Keratinocyte (primary cell): ENCODE measurements at regions not wholly inside any gene's neighbourhood (a gene's known extent, or its start where the extent isn't known, plus 50 kb on each side); places are given as distances from the start of the nearest gene placed in this dataset.

Source experiments
- DNase-seq: peaks from one replicate; pipeline ENCODE4 v3.0.0-alpha.2; 2011; ENCODE audit warnings: low read depth, missing footprints, low spot score
- FAIRE-seq: peaks from 2 replicates; lab custom pipeline; 2011; peaks lifted over from hg19 to GRCh38; lab: Jason Lieb, UNC
- H2AFZ ChIP-seq: 2 replicates; pipeline ENCODE4 v1.6.0; 2012; ENCODE audit warnings: low read length, control low read depth, inconsistent platforms; ENCODE audit not compliant: control insufficient read depth
- H3K27ac ChIP-seq: 2 replicates; pipeline ENCODE4 v1.5.1; 2011; ENCODE audit warnings: low read length; ENCODE audit not compliant: control insufficient read depth, insufficient read depth
- H3K27me3 ChIP-seq: 3 replicates; pipeline ENCODE4 v1.6.0; 2011; ENCODE audit warnings: low read length; ENCODE audit not compliant: control insufficient read depth, insufficient read depth; ENCODE audit errors: extremely low read depth
- H3K36me3 ChIP-seq, 2 experiments: 2 replicates in 1 of 2; 3 replicates in 1 of 2; pipeline ENCODE4 v1.5.1; 2011; ENCODE audit warnings: low read length in 2 of 2, mild to moderate bottlenecking in 1 of 2; ENCODE audit not compliant: control insufficient read depth in 2 of 2, insufficient read depth in 2 of 2; ENCODE audit errors: extremely low read depth in 1 of 2
- H3K4me1 ChIP-seq: 3 replicates; pipeline ENCODE4 v1.5.1; 2011; ENCODE audit warnings: low read length; ENCODE audit not compliant: control insufficient read depth, insufficient read depth; ENCODE audit errors: extremely low read depth
- H3K4me2 ChIP-seq: 3 replicates; pipeline ENCODE4 v1.6.0; 2011; ENCODE audit warnings: low read depth, low read length; ENCODE audit not compliant: control insufficient read depth, insufficient read depth; ENCODE audit errors: extremely low read depth
- H3K4me3 ChIP-seq, 3 experiments: fragments of 200-600 bp in 1 of 3; sonication (generic) in 1 of 3; 2 replicates in 2 of 3; 3 replicates in 1 of 3; pipeline ENCODE4 v1.5.1; 2011 to 2016; ENCODE audit warnings: low read length in 3 of 3, mild to moderate bottlenecking in 3 of 3, control low read depth in 2 of 3, inconsistent platforms in 1 of 3, low read depth in 1 of 3, mixed read lengths in 1 of 3, mixed run types in 1 of 3, moderate library complexity in 1 of 3; ENCODE audit not compliant: control insufficient read depth in 2 of 3, insufficient read depth in 2 of 3; ENCODE audit errors: extremely low read depth in 1 of 3
- H3K79me2 ChIP-seq: 2 replicates; pipeline ENCODE4 v1.6.0; 2012; ENCODE audit warnings: low read length; ENCODE audit not compliant: control insufficient read depth, insufficient read depth
- H3K9ac ChIP-seq: 3 replicates; pipeline ENCODE4 v1.6.0; 2011; ENCODE audit warnings: low read length; ENCODE audit not compliant: control insufficient read depth, insufficient read depth; ENCODE audit errors: extremely low read depth
- H3K9me1 ChIP-seq: 3 replicates; pipeline ENCODE4 v1.6.0; 2011; ENCODE audit warnings: low read length; ENCODE audit not compliant: control insufficient read depth, insufficient read depth; ENCODE audit errors: extremely low read depth
- H3K9me3 ChIP-seq: 2 replicates; pipeline ENCODE4 v1.5.1; 2012; ENCODE audit warnings: low read depth, low read length; ENCODE audit not compliant: control insufficient read depth
- H4K20me1 ChIP-seq: 3 replicates; pipeline ENCODE4 v1.6.0; 2011; ENCODE audit warnings: low read length; ENCODE audit not compliant: control insufficient read depth, insufficient read depth; ENCODE audit errors: extremely low read depth
- EZH2 ChIP-seq: IDR thresholded peaks from one replicate; pipeline ENCODE4 v1.6.1; 2012; ENCODE audit warnings: inconsistent platforms, mild to moderate bottlenecking, low read length, moderate library complexity
- dilution Hi-C: fragments of 300-500 bp; cut with MboI; formaldehyde crosslinking; loops from one replicate; pipeline ENCODE4 v1.7.0; 2020; ENCODE audit warnings: low sequenced_read_pairs; ENCODE audit not compliant: extremely low pct_ligation_motif_present
- TF ChIP-seq, protein P1 (sequence below), 3 experiments: IDR thresholded peaks in 1 of 3; conservative IDR thresholded peaks in 1 of 3; optimal IDR thresholded peaks in 1 of 3; 2 replicates in 2 of 3; 3 replicates in 1 of 3; pipeline versions ENCODE3 to v1.5.1; 2011; ENCODE audit warnings: low read length in 3 of 3, mild to moderate bottlenecking in 3 of 3, moderate library complexity in 2 of 3, control low read depth in 1 of 3, inconsistent platforms in 1 of 3; ENCODE audit not compliant: insufficient read depth in 2 of 3; ENCODE audit errors: extremely low read depth in 1 of 3

DNA sequence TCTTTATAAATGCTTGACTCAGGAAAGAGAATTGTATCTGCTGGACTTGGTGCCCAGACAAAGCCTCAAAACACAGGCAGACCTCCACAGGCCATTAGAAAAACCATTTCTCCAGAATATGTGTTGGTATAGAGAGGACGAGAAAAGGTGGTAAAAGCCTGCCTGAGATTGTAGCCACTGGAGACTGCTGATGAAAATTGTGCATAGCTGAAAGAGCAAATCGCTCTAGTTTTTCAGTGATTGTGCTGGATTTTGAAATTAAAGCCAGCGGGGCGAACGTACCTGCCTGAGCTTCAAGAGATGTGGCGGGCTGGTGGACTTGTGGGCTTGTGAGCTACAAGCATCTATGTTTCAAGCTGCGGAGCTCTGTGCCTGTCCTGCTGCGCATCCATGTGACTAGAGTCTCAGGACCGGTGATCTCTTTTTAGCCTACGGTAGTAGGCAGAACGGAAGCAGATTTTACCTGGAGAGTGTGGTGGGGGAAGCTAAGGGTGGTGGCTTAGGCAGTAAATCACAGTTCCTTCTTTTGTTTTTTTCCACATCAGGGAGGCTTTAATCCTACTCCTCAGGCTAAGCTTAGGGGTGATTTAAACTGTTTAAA lies 193.6 kb downstream of the SREK1 start:
- H3K27ac ChIP-seq = no peak overlapping the region
- FAIRE-seq (no peak), DNase-seq (no peak)
- no peaks in the 10 kb centered on the region for H3K9me3 ChIP-seq
- H3K4me1 ChIP-seq = no peaks in the 10 kb centered on the region
- no peaks in the 10 kb centered on the region for H3K79me2 ChIP-seq
- no peaks in the 10 kb centered on the region for H4K20me1 ChIP-seq
- no peak overlapping the region for H3K4me3 ChIP-seq
- no peaks in the 10 kb centered on the region for H3K9me1 ChIP-seq
- dilution Hi-C loops = no loop called here
- no peaks in the 10 kb centered on the region for H3K36me3 ChIP-seq
- TF ChIP-seq, protein P1, sequence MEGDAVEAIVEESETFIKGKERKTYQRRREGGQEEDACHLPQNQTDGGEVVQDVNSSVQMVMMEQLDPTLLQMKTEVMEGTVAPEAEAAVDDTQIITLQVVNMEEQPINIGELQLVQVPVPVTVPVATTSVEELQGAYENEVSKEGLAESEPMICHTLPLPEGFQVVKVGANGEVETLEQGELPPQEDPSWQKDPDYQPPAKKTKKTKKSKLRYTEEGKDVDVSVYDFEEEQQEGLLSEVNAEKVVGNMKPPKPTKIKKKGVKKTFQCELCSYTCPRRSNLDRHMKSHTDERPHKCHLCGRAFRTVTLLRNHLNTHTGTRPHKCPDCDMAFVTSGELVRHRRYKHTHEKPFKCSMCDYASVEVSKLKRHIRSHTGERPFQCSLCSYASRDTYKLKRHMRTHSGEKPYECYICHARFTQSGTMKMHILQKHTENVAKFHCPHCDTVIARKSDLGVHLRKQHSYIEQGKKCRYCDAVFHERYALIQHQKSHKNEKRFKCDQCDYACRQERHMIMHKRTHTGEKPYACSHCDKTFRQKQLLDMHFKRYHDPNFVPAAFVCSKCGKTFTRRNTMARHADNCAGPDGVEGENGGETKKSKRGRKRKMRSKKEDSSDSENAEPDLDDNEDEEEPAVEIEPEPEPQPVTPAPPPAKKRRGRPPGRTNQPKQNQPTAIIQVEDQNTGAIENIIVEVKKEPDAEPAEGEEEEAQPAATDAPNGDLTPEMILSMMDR (optimal IDR thresholded peaks at IDR 0.05 in 1 of 3, IDR thresholded peaks at IDR 0.05 in 1 of 3, conservative IDR thresholded peaks at IDR 0.05 in 1 of 3; ENCODE audit: extremely low read depth in 1 of 3, insufficient read depth in 2 of 3, low read length in 3 of 3) = no peak
- no peak for TF ChIP-seq EZH2
- H3K9ac ChIP-seq = no peak overlapping the region
- H2AFZ ChIP-seq = no peak overlapping the region
- peaks cover 24% of the 10 kb centered on the region for H3K27me3 ChIP-seq
- H3K4me2 ChIP-seq = no peak overlapping the region

DNA sequence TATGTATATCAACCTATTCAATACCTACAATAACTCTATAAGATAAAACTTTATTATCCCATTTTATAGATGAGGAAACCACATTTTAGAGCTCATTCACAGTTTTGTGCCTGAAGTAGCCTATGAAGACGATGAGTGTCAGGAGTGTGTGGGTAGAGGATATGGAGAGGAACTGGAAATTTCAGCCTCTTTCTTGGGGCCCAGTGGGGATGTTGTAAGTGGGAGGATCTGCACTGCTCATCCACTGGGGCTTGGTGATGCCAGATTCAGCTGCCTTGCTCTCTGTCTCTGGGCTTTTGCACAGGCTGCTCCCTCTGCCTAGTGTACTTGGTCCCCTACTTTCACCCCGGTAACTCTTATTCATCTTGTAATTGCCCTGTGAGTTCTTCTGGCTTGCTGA lies 194.7 kb downstream of the SREK1 start:
- no peak for FAIRE-seq
- TF ChIP-seq EZH2 = no peak
- TF ChIP-seq, protein P1 (optimal IDR thresholded peaks at IDR 0.05 in 1 of 3, IDR thresholded peaks at IDR 0.05 in 1 of 3, conservative IDR thresholded peaks at IDR 0.05 in 1 of 3; ENCODE audit: extremely low read depth in 1 of 3, insufficient read depth in 2 of 3, low read length in 3 of 3) = no peak
- no peak overlapping the region for H3K4me3 ChIP-seq

More for the DNA sequence above, 194.7 kb downstream of the SREK1 start:
- H3K27me3 ChIP-seq = peaks cover 24% of the 10 kb centered on the region
- DNase-seq = no peak
- no peaks in the 10 kb centered on the region for H3K79me2 ChIP-seq
- no peak overlapping the region for H3K9ac ChIP-seq
- no peak overlapping the region for H2AFZ ChIP-seq
- H3K9me3 ChIP-seq = no peaks in the 10 kb centered on the region
- no peaks in the 10 kb centered on the region for H3K9me1 ChIP-seq
- H3K4me1 ChIP-seq = no peaks in the 10 kb centered on the region
- no peaks in the 10 kb centered on the region for H3K36me3 ChIP-seq
- dilution Hi-C loops = no loop called here
- H4K20me1 ChIP-seq = no peaks in the 10 kb centered on the region
- no peak overlapping the region for H3K27ac ChIP-seq
- no peak overlapping the region for H3K4me2 ChIP-seq
